GM18907 (cell line): ENCODE measurements at regions not wholly inside any gene's neighbourhood (a gene's known extent, or its start where the extent isn't known, plus 50 kb on each side); places are given as distances from the start of the nearest gene placed in this dataset.
"Not testable (repeated sequence)": the region's sequence is repeated elsewhere in the genome, so short reads cannot be mapped to it uniquely, and the experiment has no call there.

Experiments
- ATAC-seq: cut with Tn5 transposase; IDR thresholded peaks from one replicate; pipeline ENCODE4 v1.9.1; 2021; ENCODE audit warnings: mild to moderate bottlenecking, moderate library complexity; ENCODE audit not compliant: unreplicated experiment

DNA sequence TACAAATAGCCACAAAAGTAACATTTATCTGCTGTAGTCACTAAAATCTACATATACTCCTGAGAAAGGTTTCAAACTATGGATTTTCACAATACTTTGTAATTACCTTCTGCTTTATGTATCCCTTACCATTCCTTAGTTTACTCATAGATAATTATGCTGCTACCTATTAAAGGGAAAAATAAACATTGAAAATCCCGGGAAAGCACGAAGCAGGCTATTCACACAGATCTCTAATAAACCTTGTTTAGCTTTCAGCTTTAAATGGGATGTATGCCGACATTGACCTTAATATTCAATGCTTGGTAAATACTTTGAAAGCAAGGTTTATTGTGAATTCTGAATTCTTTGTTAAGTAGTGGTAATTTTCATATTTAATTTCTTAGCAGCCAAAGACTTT, 58.5 kb upstream of the SMIM30 start:
- ATAC-seq: no peak

DNA sequence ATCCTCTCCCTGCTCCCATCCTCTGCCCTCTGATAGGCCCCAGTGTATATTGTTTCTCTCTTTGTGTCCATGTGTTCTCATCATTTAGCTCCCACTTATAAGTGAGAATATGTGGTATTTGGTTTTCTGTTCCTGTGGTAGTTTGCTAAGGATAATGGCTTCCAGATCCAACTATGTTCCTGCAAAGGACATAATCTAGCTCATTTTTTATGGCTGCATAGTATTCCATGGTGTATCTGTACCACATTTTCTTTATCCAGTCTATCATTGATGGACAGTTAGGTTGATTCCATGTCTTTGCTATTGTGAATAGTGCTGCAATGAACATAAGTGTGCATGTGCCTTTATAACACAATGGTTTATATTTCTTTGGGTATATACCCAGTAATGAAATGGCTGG, 57.8 kb upstream of the SMIM30 start:
- ATAC-seq: not testable (repeated sequence)

GRCh38 chr7:113175525-113176104, 57.3 kb upstream of the SMIM30 start:
- no peak for ATAC-seq

GRCh38 chr7:113172726-113173125, 54.4 kb upstream of the SMIM30 start:
- no peak for ATAC-seq

DNA sequence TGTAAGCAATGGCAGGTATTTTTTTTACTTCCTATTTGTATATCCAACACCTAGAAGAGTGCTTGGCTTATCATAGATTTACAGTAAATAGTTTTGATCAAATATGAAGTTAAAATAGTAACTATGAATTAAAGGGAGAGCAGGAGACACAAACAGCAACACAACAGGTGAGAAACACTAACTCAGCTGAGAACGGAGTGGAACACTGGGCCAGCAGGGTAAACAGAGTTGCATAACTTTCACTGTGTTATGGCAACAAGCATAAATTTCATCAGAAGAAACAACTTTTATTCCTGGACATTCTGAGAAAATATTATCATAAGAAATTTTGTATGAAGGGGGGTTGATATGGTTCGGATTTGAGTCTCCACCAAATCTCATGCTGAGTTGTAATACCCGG, 52.2 kb upstream of the SMIM30 start:
- no peak for ATAC-seq
